Activated CD8-positive, alpha-beta memory T cell treated with anti-CD3 and anti-CD28 coated beads, Interleukin-2, amount 10 ng/mL, durations not matched to agents 7 days and 5 days (primary cell): ENCODE measurements at regions not wholly inside any gene's neighbourhood (a gene's known extent, or its start where the extent isn't known, plus 50 kb on each side); places are given as distances from the start of the nearest gene placed in this dataset.

ENCODE experiments used
- ATAC-seq: fragments of 150-1000 bp; cut with Tn5 transposase; one replicate; pipeline ENCODE4 v1.10.0; 2021; ENCODE audit warnings: moderate library complexity
- CTCF ChIA-PET: fragments of 350-600 bp; sonication (Branson Sonifier 250); formaldehyde crosslinking; loops from one replicate; lab custom pipeline; 2021; ENCODE audit warnings: antibody characterized with exemption; lab: Charles Lee
- DNase-seq: peaks from one replicate; pipeline ENCODE4 v3.0.0-alpha.2; 2020
- H3K27ac Mint-ChIP-seq: one replicate; pipeline ENCODE4 v1.8.0; 2021; ENCODE audit warnings: mild to moderate bottlenecking, mixed read lengths
- H3K27me3 Mint-ChIP-seq: one replicate; pipeline ENCODE4 v1.8.0; 2021; ENCODE audit warnings: mixed read lengths
- H3K36me3 Mint-ChIP-seq: one replicate; pipeline ENCODE4 v1.8.0; 2021; ENCODE audit warnings: mild to moderate bottlenecking, mixed read lengths
- H3K4me1 Mint-ChIP-seq: one replicate; pipeline ENCODE4 v1.8.0; 2021; ENCODE audit warnings: mixed read lengths
- H3K4me3 Mint-ChIP-seq: one replicate; pipeline ENCODE4 v1.8.0; 2021; ENCODE audit warnings: mild to moderate bottlenecking, moderate library complexity, mixed read lengths
- H3K9me3 Mint-ChIP-seq: one replicate; pipeline ENCODE4 v1.8.0; 2022; ENCODE audit warnings: low read depth, mixed read lengths

DNA sequence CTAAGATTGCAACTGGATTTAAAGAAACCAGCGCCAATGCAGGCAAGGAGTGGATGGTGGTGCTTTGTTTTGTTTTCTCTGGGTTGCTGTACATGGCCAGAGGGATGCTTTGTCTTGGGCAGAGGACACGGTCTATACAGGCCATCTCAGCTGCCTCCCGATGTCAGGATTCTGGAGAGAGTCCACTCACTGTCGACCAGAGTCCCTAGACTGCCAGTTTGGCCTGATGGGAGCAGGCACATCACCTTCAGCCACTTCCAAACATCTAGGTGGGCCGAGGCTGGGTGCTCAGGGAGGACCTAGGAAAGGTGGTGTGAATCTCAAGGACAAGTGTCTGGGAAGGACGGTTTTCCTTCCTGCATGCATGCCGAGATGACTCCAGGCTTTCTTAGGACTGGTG is 152.1 kb downstream of the BUB3 start:
- Mint-ChIP-seq H3K36me3 (no peaks in the 10 kb centered on the region), H3K4me1 (no peaks in the 10 kb centered on the region), H3K27ac (no peak overlapping the region), H3K9me3 (no peaks in the 10 kb centered on the region), H3K27me3 (no peaks in the 10 kb centered on the region), H3K4me3 (no peak overlapping the region)
- ATAC-seq: no peak
- CTCF ChIA-PET: no interaction called here
- no peak for DNase-seq

DNA sequence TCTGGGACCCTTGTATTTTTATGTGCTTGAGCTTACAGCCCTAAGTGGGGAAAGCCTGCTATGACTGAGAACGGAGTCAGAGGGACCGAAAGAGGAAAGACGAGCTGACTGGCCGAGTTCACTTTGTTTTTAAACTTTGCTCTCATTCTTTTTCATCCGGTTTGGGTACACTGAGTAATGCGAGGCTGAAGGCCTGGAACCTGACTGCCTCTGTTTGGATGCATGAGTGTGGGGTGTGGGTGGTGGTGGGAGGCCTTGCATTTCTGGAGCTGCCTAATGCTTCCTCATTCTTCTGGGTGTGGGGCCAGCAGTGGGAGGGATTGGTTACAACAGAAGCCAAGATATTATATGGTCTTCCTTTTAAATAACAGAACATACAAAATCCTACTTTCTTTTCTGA is 155.5 kb downstream of the BUB3 start:
- H3K27ac Mint-ChIP-seq: no peak overlapping the region
- no peaks in the 10 kb centered on the region for H3K9me3 Mint-ChIP-seq
- no peaks in the 10 kb centered on the region for H3K27me3 Mint-ChIP-seq
- ATAC-seq (no peak), DNase-seq (no peak)
- no peaks in the 10 kb centered on the region for H3K36me3 Mint-ChIP-seq
- CTCF ChIA-PET: no interaction called here
- H3K4me1 Mint-ChIP-seq: no peaks in the 10 kb centered on the region
- H3K4me3 Mint-ChIP-seq: no peak overlapping the region

DNA sequence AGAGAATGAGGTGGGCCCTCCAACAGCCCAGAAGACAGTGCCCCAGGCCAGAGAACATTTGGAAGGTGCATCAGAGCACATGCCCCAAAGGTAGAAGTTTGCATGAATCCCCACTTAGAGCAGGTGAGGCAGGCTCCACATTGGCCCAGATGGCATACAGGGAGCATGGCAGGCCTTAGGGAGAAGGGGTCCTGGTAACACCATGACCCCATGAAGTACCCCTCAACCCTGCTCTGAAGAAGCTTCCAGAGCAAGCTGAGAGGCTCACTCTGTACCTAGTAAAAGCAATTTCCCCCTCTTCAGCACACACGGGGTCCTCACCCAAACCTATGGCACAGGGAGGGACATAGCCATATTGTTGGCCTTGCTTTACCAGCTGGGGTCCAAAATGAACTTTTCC is 162.6 kb downstream of the BUB3 start:
- no peak overlapping the region for H3K27ac Mint-ChIP-seq
- H3K4me1 Mint-ChIP-seq: peaks cover 5% of the 10 kb centered on the region
- CTCF ChIA-PET: no interaction called here
- no peak overlapping the region for H3K4me3 Mint-ChIP-seq
- no peaks in the 10 kb centered on the region for H3K27me3 Mint-ChIP-seq
- H3K9me3 Mint-ChIP-seq: no peaks in the 10 kb centered on the region
- ATAC-seq (no peak), DNase-seq (no peak)
- H3K36me3 Mint-ChIP-seq: no peaks in the 10 kb centered on the region

- ATAC-seq (no peak), DNase-seq (no peak)
- H3K27ac Mint-ChIP-seq: no peak overlapping the region
- H3K27me3 Mint-ChIP-seq: no peaks in the 10 kb centered on the region
- CTCF ChIA-PET: no interaction called here
- H3K36me3 Mint-ChIP-seq: no peaks in the 10 kb centered on the region
- H3K9me3 Mint-ChIP-seq: no peaks in the 10 kb centered on the region
- H3K4me3 Mint-ChIP-seq: no peak overlapping the region
- peaks cover 11% of the 10 kb centered on the region for H3K4me1 Mint-ChIP-seq
These were observed 164.3 kb downstream of the BUB3 start for GRCh38 chr10:123318516-123318915.

- DNase-seq (no peak), ATAC-seq (no peak)
- Mint-ChIP-seq H3K27me3 (no peaks in the 10 kb centered on the region), H3K9me3 (no peaks in the 10 kb centered on the region), H3K27ac (no peak overlapping the region), H3K4me3 (no peak overlapping the region), H3K36me3 (no peaks in the 10 kb centered on the region), H3K4me1 (peaks cover 16% of the 10 kb centered on the region)
- CTCF ChIA-PET: no interaction called here
These were observed 165.9 kb downstream of the BUB3 start for GRCh38 chr10:123320091-123320490.

GRCh38 chr10:123323884-123324283 is 169.7 kb downstream of the BUB3 start:
- no peak for DNase-seq
- Mint-ChIP-seq H3K36me3 (peaks cover 8% of the 10 kb centered on the region), H3K27me3 (no peaks in the 10 kb centered on the region), H3K27ac (no peak overlapping the region), H3K9me3 (peaks cover 2% of the 10 kb centered on the region), H3K4me3 (no peak overlapping the region), H3K4me1 (peaks cover 18% of the 10 kb centered on the region)
- peak; percentile 42 for ATAC-seq
- CTCF ChIA-PET: no interaction called here

DNA sequence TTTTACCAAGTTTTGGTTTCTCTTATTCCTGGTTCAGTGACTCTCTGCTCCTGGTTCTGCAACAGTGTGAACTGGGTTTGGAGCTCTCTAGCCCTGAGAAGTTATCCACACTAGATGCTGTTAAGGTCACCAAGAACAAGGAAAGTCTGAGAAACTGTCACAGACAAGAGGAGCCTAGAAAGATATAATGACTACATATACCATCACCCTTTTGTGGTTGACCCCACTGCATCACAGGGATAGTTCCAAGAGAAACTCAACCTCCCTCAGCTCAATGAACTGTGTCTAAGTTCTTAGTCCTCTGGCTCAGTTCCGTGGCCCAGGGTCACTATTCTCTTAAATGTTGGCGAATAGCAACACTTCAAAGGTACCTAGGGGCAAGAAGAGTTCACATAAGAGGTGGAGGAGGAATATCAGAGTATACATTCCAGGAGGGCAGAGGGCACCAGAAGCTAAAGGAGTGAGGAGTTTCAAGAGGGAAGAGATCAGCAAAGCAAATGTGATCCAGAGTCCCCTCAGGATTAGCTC is 171.5 kb downstream of the BUB3 start:
- peaks cover 8% of the 10 kb centered on the region for H3K36me3 Mint-ChIP-seq
- H3K27ac Mint-ChIP-seq: no peak overlapping the region
- peaks cover 17% of the 10 kb centered on the region for H3K4me1 Mint-ChIP-seq
- no peak for ATAC-seq
- no peaks in the 10 kb centered on the region for H3K27me3 Mint-ChIP-seq
- H3K4me3 Mint-ChIP-seq: no peak overlapping the region
- CTCF ChIA-PET: no interaction called here
- peaks cover 2% of the 10 kb centered on the region for H3K9me3 Mint-ChIP-seq
- DNase-seq: no peak

DNA sequence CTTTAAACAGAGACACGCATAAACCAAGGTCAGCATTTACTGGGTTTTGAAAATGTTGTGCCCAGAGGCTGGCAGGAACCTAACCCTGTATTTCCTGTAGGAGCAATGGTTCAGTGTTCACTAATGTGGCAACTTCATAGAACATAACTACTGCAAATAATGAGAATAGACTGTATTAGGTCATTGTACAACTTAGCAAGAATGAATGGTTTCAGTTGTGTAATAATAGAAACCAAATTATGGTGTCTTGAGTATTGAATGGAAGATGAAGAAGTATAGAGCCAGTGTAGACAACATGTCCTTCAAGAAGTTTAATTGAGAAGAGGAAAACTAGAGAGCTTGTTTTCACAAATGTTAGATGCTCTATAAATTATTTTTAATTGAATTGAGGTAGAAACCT is 172.5 kb downstream of the BUB3 start:
- no peak for ATAC-seq
- CTCF ChIA-PET: no interaction called here
- H3K4me1 Mint-ChIP-seq: peaks cover 17% of the 10 kb centered on the region
- H3K9me3 Mint-ChIP-seq: peaks cover 2% of the 10 kb centered on the region
- H3K27me3 Mint-ChIP-seq: no peaks in the 10 kb centered on the region
- DNase-seq: no peak
- no peak overlapping the region for H3K4me3 Mint-ChIP-seq
- peaks cover 8% of the 10 kb centered on the region for H3K36me3 Mint-ChIP-seq
- H3K27ac Mint-ChIP-seq: no peak overlapping the region

DNA sequence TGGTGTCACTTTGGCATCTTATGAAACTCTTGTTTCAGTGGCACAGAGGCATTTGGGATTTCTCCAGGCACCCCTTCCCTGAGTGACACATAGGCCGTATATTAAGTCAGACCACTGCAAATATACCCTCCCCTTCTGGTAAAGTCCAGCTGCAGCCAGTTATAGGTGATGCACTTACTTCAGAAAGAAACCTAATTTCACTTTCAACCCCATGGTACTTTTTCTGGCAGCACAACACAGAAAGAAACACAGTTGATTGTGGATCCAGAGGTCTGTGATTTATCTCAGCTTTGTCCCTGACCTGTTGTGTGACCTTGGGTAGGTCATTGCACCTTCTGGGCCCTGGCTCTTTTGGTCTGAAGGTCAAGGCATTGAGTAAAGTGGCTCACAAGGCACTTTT is 173.2 kb downstream of the BUB3 start:
- ATAC-seq (no peak), DNase-seq (no peak)
- Mint-ChIP-seq H3K27me3 (no peaks in the 10 kb centered on the region), H3K4me1 (peaks cover 17% of the 10 kb centered on the region), H3K4me3 (no peak overlapping the region), H3K9me3 (peaks cover 2% of the 10 kb centered on the region), H3K27ac (no peak overlapping the region), H3K36me3 (peaks cover 8% of the 10 kb centered on the region)
- CTCF ChIA-PET: no interaction called here

DNA sequence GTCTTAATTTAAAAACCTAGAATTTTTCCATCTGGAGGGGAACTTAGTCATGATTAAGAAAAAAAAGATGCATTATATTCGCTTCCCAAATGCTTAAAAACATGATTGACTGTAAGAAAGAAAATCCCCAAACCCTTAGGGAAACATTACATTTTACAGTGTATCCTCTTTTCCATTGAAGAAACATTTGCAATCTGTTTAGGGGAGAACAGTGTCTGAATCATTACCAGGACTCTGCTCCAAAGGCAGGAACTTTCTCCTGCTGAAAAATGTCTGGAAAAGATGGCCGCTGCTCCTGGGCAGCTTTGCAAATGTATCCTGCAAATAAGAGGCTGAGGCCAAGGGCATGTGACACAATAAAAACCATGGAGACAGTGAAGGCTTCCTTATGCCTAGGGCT is 173.7 kb downstream of the BUB3 start:
- Mint-ChIP-seq H3K27ac (no peak overlapping the region), H3K4me3 (no peak overlapping the region), H3K9me3 (peaks cover 2% of the 10 kb centered on the region), H3K27me3 (no peaks in the 10 kb centered on the region), H3K4me1 (peaks cover 17% of the 10 kb centered on the region), H3K36me3 (peaks cover 8% of the 10 kb centered on the region)
- DNase-seq: no peak
- ATAC-seq: no peak
- CTCF ChIA-PET: no interaction called here

DNA sequence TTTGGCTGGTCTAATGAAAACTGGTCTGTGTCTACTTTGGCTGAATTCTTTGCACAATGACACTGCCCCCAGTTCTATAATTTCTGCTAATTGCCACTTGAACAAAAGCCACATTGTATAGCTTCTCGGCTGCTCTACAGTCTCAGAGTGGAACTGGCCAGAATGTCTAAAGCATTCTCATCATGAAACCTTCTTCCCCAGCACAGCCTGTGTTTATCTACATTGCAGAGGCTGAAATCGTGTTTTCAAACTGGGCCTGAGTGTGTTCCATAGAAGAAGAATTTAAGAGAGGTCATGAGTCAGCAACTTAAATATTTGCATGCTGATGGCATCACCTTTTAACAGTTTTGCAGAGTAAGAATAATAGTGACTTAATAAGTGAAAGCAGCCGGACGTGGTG is 177.2 kb downstream of the BUB3 start:
- CTCF ChIA-PET: interaction anchor here (0.7 kb wide), 1 partner anchor 130 kb away, joined by 4 read pairs; no protein-coding TSS in a partner anchor
- H3K36me3 Mint-ChIP-seq: peaks cover 3% of the 10 kb centered on the region
- DNase-seq (no peak), ATAC-seq (no peak)
- no peaks in the 10 kb centered on the region for H3K27me3 Mint-ChIP-seq
- no peak overlapping the region for H3K4me3 Mint-ChIP-seq
- no peak overlapping the region for H3K27ac Mint-ChIP-seq
- H3K9me3 Mint-ChIP-seq: peaks cover 2% of the 10 kb centered on the region
- H3K4me1 Mint-ChIP-seq: peaks cover 1% of the 10 kb centered on the region

DNA sequence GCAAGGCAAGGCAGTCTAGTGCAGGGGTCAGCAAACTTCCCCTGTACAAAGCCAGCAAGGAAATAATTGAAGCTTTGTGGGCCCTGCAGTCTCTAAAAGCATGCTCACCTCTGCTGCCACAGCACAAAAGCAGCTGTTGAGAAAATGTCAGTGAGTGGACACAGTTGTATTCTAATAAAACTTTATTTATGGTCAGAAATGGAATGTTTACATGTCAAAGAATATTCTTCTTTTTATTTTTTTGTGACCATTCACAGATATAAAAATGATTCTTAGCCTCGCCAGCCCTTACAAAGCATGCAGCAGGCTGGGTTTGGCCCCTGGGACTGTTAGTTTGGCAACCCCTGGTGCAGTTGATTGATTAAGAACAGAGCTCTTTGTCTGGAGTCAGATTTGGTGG is 192.4 kb downstream of the BUB3 start:
- CTCF ChIA-PET: no interaction called here

GRCh38 chr10:123348691-123349572 is 194.7 kb downstream of the BUB3 start:
- Mint-ChIP-seq H3K27ac (no peak overlapping the region), H3K4me3 (no peak overlapping the region), H3K4me1 (no peaks in the 10 kb centered on the region), H3K9me3 (no peaks in the 10 kb centered on the region), H3K27me3 (no peaks in the 10 kb centered on the region), H3K36me3 (no peaks in the 10 kb centered on the region)
- ATAC-seq: no peak
- CTCF ChIA-PET: no interaction called here
- DNase-seq: no peak

More for the DNA sequence above, 192.4 kb downstream of the BUB3 start:
- no peaks in the 10 kb centered on the region for H3K36me3 Mint-ChIP-seq
- H3K4me3 Mint-ChIP-seq: no peak overlapping the region
- H3K27me3 Mint-ChIP-seq: no peaks in the 10 kb centered on the region
- no peak overlapping the region for H3K27ac Mint-ChIP-seq
- DNase-seq: no peak
- no peaks in the 10 kb centered on the region for H3K4me1 Mint-ChIP-seq
- H3K9me3 Mint-ChIP-seq: no peaks in the 10 kb centered on the region
- no peak for ATAC-seq

GRCh38 chr10:123351715-123352114 is 197.5 kb downstream of the BUB3 start:
- CTCF ChIA-PET: no interaction called here
- Mint-ChIP-seq H3K36me3 (no peaks in the 10 kb centered on the region), H3K27me3 (peaks cover 8% of the 10 kb centered on the region), H3K9me3 (no peaks in the 10 kb centered on the region), H3K27ac (no peak overlapping the region), H3K4me3 (no peak overlapping the region), H3K4me1 (no peaks in the 10 kb centered on the region)
- ATAC-seq: no peak
- DNase-seq: no peak
